ENCODE measurements at regions not wholly inside any gene's neighbourhood (a gene's known extent, or its start where the extent isn't known, plus 50 kb on each side); places are given as distances from the start of the nearest gene placed in this dataset.

DNA sequence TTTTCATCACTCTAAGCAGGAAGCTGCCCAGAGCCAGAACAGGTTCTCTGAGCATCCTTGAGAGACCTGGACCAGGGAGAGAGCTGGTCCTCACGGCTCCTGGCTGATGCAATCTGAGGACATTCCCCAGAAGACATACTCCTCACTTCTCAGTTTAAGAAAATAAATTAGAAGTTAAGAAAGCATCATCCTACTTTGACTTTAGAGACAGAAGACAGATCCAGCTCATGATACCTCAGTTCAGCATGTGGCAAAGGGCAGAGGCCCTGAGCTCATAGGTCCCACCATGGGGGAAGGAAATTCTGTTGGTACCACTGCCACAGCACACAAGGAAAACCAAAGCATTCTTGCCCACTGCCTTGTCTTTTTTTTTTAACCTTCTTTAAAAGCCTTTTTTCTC lies 378.1 kb upstream of the JARID2 start:
- DNase-seq (ENCODE audit: low read depth) = no peak
- TF ChIP-seq, protein P1, sequence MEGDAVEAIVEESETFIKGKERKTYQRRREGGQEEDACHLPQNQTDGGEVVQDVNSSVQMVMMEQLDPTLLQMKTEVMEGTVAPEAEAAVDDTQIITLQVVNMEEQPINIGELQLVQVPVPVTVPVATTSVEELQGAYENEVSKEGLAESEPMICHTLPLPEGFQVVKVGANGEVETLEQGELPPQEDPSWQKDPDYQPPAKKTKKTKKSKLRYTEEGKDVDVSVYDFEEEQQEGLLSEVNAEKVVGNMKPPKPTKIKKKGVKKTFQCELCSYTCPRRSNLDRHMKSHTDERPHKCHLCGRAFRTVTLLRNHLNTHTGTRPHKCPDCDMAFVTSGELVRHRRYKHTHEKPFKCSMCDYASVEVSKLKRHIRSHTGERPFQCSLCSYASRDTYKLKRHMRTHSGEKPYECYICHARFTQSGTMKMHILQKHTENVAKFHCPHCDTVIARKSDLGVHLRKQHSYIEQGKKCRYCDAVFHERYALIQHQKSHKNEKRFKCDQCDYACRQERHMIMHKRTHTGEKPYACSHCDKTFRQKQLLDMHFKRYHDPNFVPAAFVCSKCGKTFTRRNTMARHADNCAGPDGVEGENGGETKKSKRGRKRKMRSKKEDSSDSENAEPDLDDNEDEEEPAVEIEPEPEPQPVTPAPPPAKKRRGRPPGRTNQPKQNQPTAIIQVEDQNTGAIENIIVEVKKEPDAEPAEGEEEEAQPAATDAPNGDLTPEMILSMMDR (IDR thresholded peaks at IDR 0.05; ENCODE audit: insufficient read depth, low read depth, low read length) = no peak
- no peak for TF ChIP-seq EZH2 (IDR thresholded peaks at IDR 0.05; ENCODE audit: insufficient read depth, low read length)
- no peaks in the 10 kb centered on the region for H3K79me2 ChIP-seq (ENCODE audit: insufficient read depth, low read length)
- Mint-ChIP-seq H3K4me3 (ENCODE audit: unreplicated experiment) (no peak overlapping the region), H3K4me1 (ENCODE audit: low read depth, unreplicated experiment) (peaks cover 6% of the 10 kb centered on the region), H3K27me3 (ENCODE audit: low read depth, unreplicated experiment) (peaks cover 4% of the 10 kb centered on the region), H3K27ac (ENCODE audit: unreplicated experiment) (no peak overlapping the region), H3K9me3 (ENCODE audit: unreplicated experiment) (no peaks in the 10 kb centered on the region), H3K36me3 (ENCODE audit: low read depth, unreplicated experiment) (no peaks in the 10 kb centered on the region)
- H3K4me3 ChIP-seq (ENCODE audit: insufficient read depth, low read depth, low read length) = no peak overlapping the region
- H2AFZ ChIP-seq (ENCODE audit: low read depth, low read length) = no peak overlapping the region
- H3K4me1 ChIP-seq (ENCODE audit: insufficient read depth, low read length) = peaks cover 5% of the 10 kb centered on the region
- H3K9ac ChIP-seq (ENCODE audit: low read length) = no peak overlapping the region
- H3K9me3 ChIP-seq (ENCODE audit: insufficient read depth, low read depth, low read length) = no peaks in the 10 kb centered on the region
- H3K4me2 ChIP-seq (ENCODE audit: low read length) = no peak overlapping the region
- no peaks in the 10 kb centered on the region for H3K36me3 ChIP-seq (ENCODE audit: insufficient read depth, low read length)
- H4K20me1 ChIP-seq (ENCODE audit: insufficient read depth, low read length) = no peaks in the 10 kb centered on the region
- no peak for FAIRE-seq
- H3K27me3 ChIP-seq (ENCODE audit: insufficient read depth, low read length) = no peaks in the 10 kb centered on the region
- H3K27ac ChIP-seq (ENCODE audit: low read depth, low read length) = no peak overlapping the region

DNA sequence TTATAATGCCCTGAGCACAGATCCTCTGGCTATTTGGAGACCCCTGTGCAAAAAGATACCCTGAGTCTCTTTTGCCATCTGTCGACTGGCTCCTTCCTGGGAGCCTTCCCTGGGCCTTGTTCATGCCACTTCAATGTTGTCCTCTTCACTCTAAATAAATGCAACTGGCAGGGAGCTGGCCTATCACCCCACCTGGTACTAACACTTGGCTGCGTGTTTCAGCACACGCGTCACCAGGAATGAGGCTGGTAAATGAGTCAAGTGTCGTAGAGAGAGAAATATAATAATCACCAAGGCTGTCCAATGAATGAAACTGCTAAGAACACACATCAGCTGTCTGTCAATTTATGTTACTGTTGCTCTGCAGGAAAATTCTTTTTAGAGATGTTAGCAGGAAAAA lies 374.6 kb upstream of the JARID2 start:
- Histone ChIP-seq H3K9me3 (ENCODE audit: insufficient read depth, low read depth, low read length) (no peaks in the 10 kb centered on the region), H3K27me3 (ENCODE audit: insufficient read depth, low read length) (no peaks in the 10 kb centered on the region), H3K4me1 (ENCODE audit: insufficient read depth, low read length) (no peaks in the 10 kb centered on the region), H3K27ac (ENCODE audit: low read depth, low read length) (no peak overlapping the region), H3K36me3 (ENCODE audit: insufficient read depth, low read length) (no peaks in the 10 kb centered on the region), H4K20me1 (ENCODE audit: insufficient read depth, low read length) (no peaks in the 10 kb centered on the region), H2AFZ (ENCODE audit: low read depth, low read length) (no peak overlapping the region), H3K4me2 (ENCODE audit: low read length) (no peak overlapping the region), H3K4me3 (ENCODE audit: insufficient read depth, low read depth, low read length) (no peak overlapping the region), H3K79me2 (ENCODE audit: insufficient read depth, low read length) (no peaks in the 10 kb centered on the region), H3K9ac (ENCODE audit: low read length) (no peak overlapping the region)
- H3K9me3 Mint-ChIP-seq (ENCODE audit: unreplicated experiment) = no peaks in the 10 kb centered on the region
- no peaks in the 10 kb centered on the region for H3K36me3 Mint-ChIP-seq (ENCODE audit: low read depth, unreplicated experiment)
- DNase-seq (ENCODE audit: low read depth) (peak; percentile 36), FAIRE-seq (no peak)
- peaks cover 4% of the 10 kb centered on the region for H3K27me3 Mint-ChIP-seq (ENCODE audit: low read depth, unreplicated experiment)
- H3K4me1 Mint-ChIP-seq (ENCODE audit: low read depth, unreplicated experiment) = no peaks in the 10 kb centered on the region
- H3K4me3 Mint-ChIP-seq (ENCODE audit: unreplicated experiment) = no peak overlapping the region
- no peak overlapping the region for H3K27ac Mint-ChIP-seq (ENCODE audit: unreplicated experiment)
- TF ChIP-seq EZH2 (IDR thresholded peaks at IDR 0.05; ENCODE audit: insufficient read depth, low read length) = no peak
- TF ChIP-seq, protein P1 (IDR thresholded peaks at IDR 0.05; ENCODE audit: insufficient read depth, low read depth, low read length) = no peak

DNA sequence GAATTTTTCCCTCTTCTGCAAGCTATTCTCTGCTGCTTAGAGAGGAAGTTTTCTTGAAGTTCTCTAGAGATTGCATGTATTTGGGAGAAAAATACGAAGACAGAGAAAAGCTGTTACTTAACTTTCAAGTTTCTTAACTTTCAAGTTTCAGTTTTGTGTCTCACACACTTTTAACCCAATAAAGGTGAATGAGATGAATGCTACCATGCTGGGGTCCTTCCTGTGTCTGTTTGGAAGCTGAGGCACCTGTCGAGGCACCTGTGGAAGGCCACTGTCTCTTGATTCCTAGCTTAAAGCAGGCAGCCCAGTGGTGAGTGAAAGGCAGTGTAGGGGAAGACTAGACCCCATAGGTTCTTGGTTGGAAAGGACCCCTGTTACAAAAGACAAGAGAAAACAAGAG lies 372.8 kb upstream of the JARID2 start:
- Mint-ChIP-seq H3K27me3 (ENCODE audit: low read depth, unreplicated experiment) (peaks cover 4% of the 10 kb centered on the region), H3K9me3 (ENCODE audit: unreplicated experiment) (no peaks in the 10 kb centered on the region), H3K4me3 (ENCODE audit: unreplicated experiment) (no peak overlapping the region), H3K27ac (ENCODE audit: unreplicated experiment) (no peak overlapping the region), H3K4me1 (ENCODE audit: low read depth, unreplicated experiment) (peaks cover 14% of the 10 kb centered on the region), H3K36me3 (ENCODE audit: low read depth, unreplicated experiment) (no peaks in the 10 kb centered on the region)
- Histone ChIP-seq H3K36me3 (ENCODE audit: insufficient read depth, low read length) (no peaks in the 10 kb centered on the region), H3K9me3 (ENCODE audit: insufficient read depth, low read depth, low read length) (no peaks in the 10 kb centered on the region), H3K4me3 (ENCODE audit: insufficient read depth, low read depth, low read length) (no peak overlapping the region), H4K20me1 (ENCODE audit: insufficient read depth, low read length) (no peaks in the 10 kb centered on the region), H3K79me2 (ENCODE audit: insufficient read depth, low read length) (no peaks in the 10 kb centered on the region), H3K27me3 (ENCODE audit: insufficient read depth, low read length) (no peaks in the 10 kb centered on the region), H3K9ac (ENCODE audit: low read length) (no peak overlapping the region), H3K27ac (ENCODE audit: low read depth, low read length) (no peak overlapping the region), H3K4me1 (ENCODE audit: insufficient read depth, low read length) (peaks cover 15% of the 10 kb centered on the region), H2AFZ (ENCODE audit: low read depth, low read length) (no peak overlapping the region), H3K4me2 (ENCODE audit: low read length) (no peak overlapping the region)
- FAIRE-seq (no peak), DNase-seq (ENCODE audit: low read depth) (no peak)
- TF ChIP-seq, protein P1 (IDR thresholded peaks at IDR 0.05; ENCODE audit: insufficient read depth, low read depth, low read length) = no peak
- TF ChIP-seq EZH2 (IDR thresholded peaks at IDR 0.05; ENCODE audit: insufficient read depth, low read length) = no peak
